HS-27A (cell line): ENCODE measurements at regions not wholly inside any gene's neighbourhood (a gene's known extent, or its start where the extent isn't known, plus 50 kb on each side); places are given as distances from the start of the nearest gene placed in this dataset.
"Not testable (repeated sequence)": the region's sequence is repeated elsewhere in the genome, so short reads cannot be mapped to it uniquely, and the experiment has no call there.

ENCODE experiments used
- DNase-seq: peaks from one replicate; pipeline ENCODE4 v3.0.0-alpha.2; 2012; ENCODE audit warnings: low read depth, missing footprints

GRCh38 chr12:115898670-115899069, 378.8 kb downstream of the MED13L start:
- DNase-seq = no peak

- no peak for DNase-seq
Measured at GRCh38 chr12:115897729-115898128, 379.8 kb downstream of the MED13L start.

- no peak for DNase-seq
Measured at GRCh38 chr12:115895247-115895646, 382.2 kb downstream of the MED13L start.

GRCh38 chr12:115891556-115892164, 385.8 kb downstream of the MED13L start:
- no peak for DNase-seq

- DNase-seq = no peak
Measured at GRCh38 chr12:115886666-115887065, 390.8 kb downstream of the MED13L start.

- DNase-seq = no peak
Measured at GRCh38 chr12:115885040-115885690, 392.3 kb downstream of the MED13L start.

GRCh38 chr12:115882936-115883335, 394.6 kb downstream of the MED13L start:
- no peak for DNase-seq

- DNase-seq = no peak
Measured at GRCh38 chr12:115880238-115880637, 397.3 kb downstream of the MED13L start.

GRCh38 chr12:115879354-115879753, 398.1 kb downstream of the MED13L start:
- no peak for DNase-seq

- DNase-seq = no peak
Measured at GRCh38 chr12:115873451-115874082, 403.9 kb downstream of the MED13L start.

- no peak for DNase-seq
Measured at GRCh38 chr12:115872919-115873357, 404.6 kb downstream of the MED13L start.

- no peak for DNase-seq
Measured at GRCh38 chr12:115872212-115872611, 405.3 kb downstream of the MED13L start.

- no peak for DNase-seq
Measured at GRCh38 chr12:115871714-115872113, 405.8 kb downstream of the MED13L start.

GRCh38 chr12:115870510-115870909, 407.0 kb downstream of the MED13L start:
- no peak for DNase-seq

- no peak for DNase-seq
Measured at GRCh38 chr12:115870021-115870420, 407.5 kb downstream of the MED13L start.

- no peak for DNase-seq
Measured at GRCh38 chr12:115869604-115870003, 407.9 kb downstream of the MED13L start.

GRCh38 chr12:115868624-115869023, 408.9 kb downstream of the MED13L start:
- no peak for DNase-seq

GRCh38 chr12:115867854-115868253, 409.6 kb downstream of the MED13L start:
- DNase-seq = no peak

GRCh38 chr12:115866909-115867525, 410.5 kb downstream of the MED13L start:
- DNase-seq = no peak

- not testable (repeated sequence) for DNase-seq
Measured at GRCh38 chr12:115866281-115866680, 411.2 kb downstream of the MED13L start.

GRCh38 chr12:115864396-115864795, 413.1 kb downstream of the MED13L start:
- DNase-seq = no peak

GRCh38 chr12:115860619-115861018, 416.9 kb downstream of the MED13L start:
- no peak for DNase-seq

- no peak for DNase-seq
Measured at GRCh38 chr12:115859231-115859630, 418.3 kb downstream of the MED13L start.
